Astrocyte (in vitro differentiated cells and primary cell): ENCODE measurements at regions not wholly inside any gene's neighbourhood (a gene's known extent, or its start where the extent isn't known, plus 50 kb on each side); places are given as distances from the start of the nearest gene placed in this dataset.

Experiments
- EZH2 ChIP-seq: IDR thresholded peaks from 2 replicates; pipeline ENCODE4 v1.6.1; 2012; ENCODE audit warnings: mild to moderate bottlenecking, low read length, inconsistent platforms; ENCODE audit not compliant: insufficient read depth
- TF ChIP-seq, protein P1 (sequence below): IDR thresholded peaks from 2 replicates; pipeline ENCODE4 v1.5.1; 2011; ENCODE audit warnings: low read depth, mild to moderate bottlenecking, inconsistent platforms, low read length, moderate library complexity; ENCODE audit not compliant: insufficient read depth

GRCh38 chr1:47705517-47706130, 267.8 kb downstream of the FOXD2 start:
- TF ChIP-seq, protein P1, sequence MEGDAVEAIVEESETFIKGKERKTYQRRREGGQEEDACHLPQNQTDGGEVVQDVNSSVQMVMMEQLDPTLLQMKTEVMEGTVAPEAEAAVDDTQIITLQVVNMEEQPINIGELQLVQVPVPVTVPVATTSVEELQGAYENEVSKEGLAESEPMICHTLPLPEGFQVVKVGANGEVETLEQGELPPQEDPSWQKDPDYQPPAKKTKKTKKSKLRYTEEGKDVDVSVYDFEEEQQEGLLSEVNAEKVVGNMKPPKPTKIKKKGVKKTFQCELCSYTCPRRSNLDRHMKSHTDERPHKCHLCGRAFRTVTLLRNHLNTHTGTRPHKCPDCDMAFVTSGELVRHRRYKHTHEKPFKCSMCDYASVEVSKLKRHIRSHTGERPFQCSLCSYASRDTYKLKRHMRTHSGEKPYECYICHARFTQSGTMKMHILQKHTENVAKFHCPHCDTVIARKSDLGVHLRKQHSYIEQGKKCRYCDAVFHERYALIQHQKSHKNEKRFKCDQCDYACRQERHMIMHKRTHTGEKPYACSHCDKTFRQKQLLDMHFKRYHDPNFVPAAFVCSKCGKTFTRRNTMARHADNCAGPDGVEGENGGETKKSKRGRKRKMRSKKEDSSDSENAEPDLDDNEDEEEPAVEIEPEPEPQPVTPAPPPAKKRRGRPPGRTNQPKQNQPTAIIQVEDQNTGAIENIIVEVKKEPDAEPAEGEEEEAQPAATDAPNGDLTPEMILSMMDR, result no peak
- TF ChIP-seq EZH2, result no peak
